PC-9 (cell line): ENCODE measurements at regions not wholly inside any gene's neighbourhood (a gene's known extent, or its start where the extent isn't known, plus 50 kb on each side); places are given as distances from the start of the nearest gene placed in this dataset.
"Not testable (repeated sequence)": the region's sequence is repeated elsewhere in the genome, so short reads cannot be mapped to it uniquely, and the experiment has no call there.

Experiments used
- BruUV-seq: library from RNA; stranded (reverse); fragments of 400-500 nt; replicated peaks from 2 replicates; lab custom pipeline; 2021; lab: Mats Ljungman, UMichigan
- CTCF ChIA-PET: fragments of 300-600 bp; sonication (Branson Sonifier 250); formaldehyde crosslinking; loops from one replicate; lab custom pipeline; 2022; ENCODE audit warnings: antibody characterized with exemption; lab: Charles Lee
- POLR2A ChIA-PET: fragments of 300-600 bp; sonication (Branson Sonifier 250); formaldehyde crosslinking; loops from one replicate; lab custom pipeline; 2022; ENCODE audit warnings: antibody characterized with exemption; ENCODE audit not compliant: unreplicated experiment; lab: Charles Lee
- DNase-seq, 2 experiments: peaks; one replicate each; pipeline versions ENCODE4 v3.0.0 to v3.0.0-alpha.2; 2015 to 2022; ENCODE audit warnings: mixed read lengths in 1 of 2
- H2AFZ ChIP-seq: fragments of 200-600 bp; sonication (generic); 2 replicates; pipeline ENCODE4 v1.8.1; 2017; ENCODE audit warnings: antibody characterized with exemption
- H3F3A ChIP-seq: fragments of 200-600 bp; sonication (generic); 2 replicates; pipeline ENCODE4 v1.8.1; 2017; ENCODE audit warnings: antibody characterized with exemption, mild to moderate bottlenecking, low read depth; ENCODE audit not compliant: insufficient read depth
- H3K27ac ChIP-seq: fragments of 200-600 bp; sonication (generic); 2 replicates; pipeline ENCODE4 v1.6.1; 2016; ENCODE audit warnings: mixed run types
- H3K27me3 ChIP-seq: fragments of 200-600 bp; sonication (generic); 2 replicates; pipeline ENCODE4 v1.6.1; 2016; ENCODE audit warnings: low read depth, mixed run types; ENCODE audit not compliant: insufficient read depth
- H3K36me3 ChIP-seq: fragments of 200-600 bp; sonication (generic); 2 replicates; pipeline ENCODE4 v1.6.1; 2016; ENCODE audit warnings: low read depth, mixed run types
- H3K4me1 ChIP-seq: fragments of 200-600 bp; sonication (generic); replicated peaks from 2 replicates; pipeline ENCODE4 v1.6.1; 2016; ENCODE audit warnings: mixed run types; ENCODE audit not compliant: insufficient read depth
- H3K4me2 ChIP-seq: fragments of 200-600 bp; sonication (generic); 2 replicates; pipeline ENCODE4 v1.6.1; 2017; ENCODE audit warnings: mixed run types
- H3K4me3 ChIP-seq: fragments of 200-600 bp; sonication (generic); 2 replicates; pipeline ENCODE4 v1.6.1; 2016; ENCODE audit warnings: mixed run types
- H3K79me2 ChIP-seq: fragments of 200-600 bp; sonication (generic); 2 replicates; pipeline ENCODE4 v1.6.1; 2017; ENCODE audit warnings: low read depth, mixed run types
- H3K9me2 ChIP-seq: fragments of 200-600 bp; sonication (generic); 2 replicates; pipeline ENCODE4 v1.8.1; 2017; ENCODE audit warnings: mild to moderate bottlenecking; ENCODE audit not compliant: insufficient read depth
- H3K9me3 ChIP-seq: fragments of 200-600 bp; sonication (generic); 2 replicates; pipeline ENCODE4 v1.8.1; 2016; ENCODE audit warnings: low read depth; ENCODE audit not compliant: insufficient read depth
- H4K20me1 ChIP-seq: fragments of 200-600 bp; sonication (generic); 2 replicates; pipeline ENCODE4 v1.8.1; 2017; ENCODE audit not compliant: insufficient read depth
- CTCF ChIP-seq: fragments of 200-600 bp; sonication (generic); conservative IDR thresholded peaks from 2 replicates; pipeline ENCODE4 v1.6.1; 2017; ENCODE audit warnings: mixed run types, antibody characterized with exemption, mild to moderate bottlenecking, moderate library complexity
- EZH2 ChIP-seq: fragments of 200-600 bp; sonication (generic); IDR thresholded peaks from 2 replicates; pipeline ENCODE4 v1.8.0; 2017; ENCODE audit warnings: antibody characterized with exemption, low read depth
- intact Hi-C: fragments of 100-400 bp; cut with micrococcal nuclease; formaldehyde crosslinking; loops from one replicate; pipeline ENCODE4 v1.10.0; 2022; ENCODE audit not compliant: unreplicated experiment

DNA sequence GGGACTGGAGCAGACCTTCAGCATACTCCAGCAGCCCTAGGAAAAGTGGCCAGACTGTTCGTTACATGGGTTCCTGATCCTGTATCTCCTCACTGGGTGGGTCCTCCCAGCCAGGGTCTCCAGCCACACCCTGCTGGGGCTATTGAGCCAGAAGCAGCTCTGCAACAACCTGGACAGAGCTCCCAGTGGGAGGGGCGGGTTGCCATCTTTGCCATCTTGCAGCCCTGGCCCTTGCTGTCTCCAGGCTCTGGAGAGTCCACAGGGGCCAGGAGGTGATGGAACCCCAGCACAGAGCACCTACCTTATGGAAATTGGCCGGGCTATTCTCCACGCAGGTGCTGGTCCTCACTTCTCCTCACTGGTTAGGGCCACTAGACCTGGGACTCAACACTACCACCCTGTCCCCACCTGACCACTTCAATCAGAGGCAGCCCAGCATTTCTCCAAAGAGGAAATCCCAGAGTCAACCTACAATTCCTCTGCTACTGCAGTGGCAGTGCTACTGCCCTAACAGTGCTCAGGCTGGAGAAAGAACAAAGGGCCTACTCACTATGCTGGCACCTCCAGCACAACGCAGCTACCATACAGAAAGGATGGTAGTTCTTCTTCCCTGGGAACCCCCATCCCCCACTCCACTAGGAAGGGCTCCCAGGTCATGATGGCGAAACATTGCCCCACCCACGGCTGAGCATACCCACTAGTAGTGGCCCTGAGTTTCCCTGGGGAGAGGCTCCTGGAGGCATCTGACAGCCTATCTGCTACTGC is 290.2 kb upstream of the NCAM1 start:
- Histone ChIP-seq H3K79me2 (no peaks in the 10 kb centered on the region), H4K20me1 (no peaks in the 10 kb centered on the region), H3K4me1 (no peaks in the 10 kb centered on the region), H3K4me3 (no peak overlapping the region), H2AFZ (no peak overlapping the region), H3K36me3 (no peaks in the 10 kb centered on the region), H3K27ac (no peak overlapping the region), H3K4me2 (no peak overlapping the region), H3K9me3 (peaks cover 4% of the 10 kb centered on the region; the same call in 1 of the 2 replicates), H3F3A (no peaks in the 10 kb centered on the region), H3K9me2 (no peaks in the 10 kb centered on the region), H3K27me3 (no peaks in the 10 kb centered on the region)
- CTCF ChIA-PET, result no interaction called here
- POLR2A ChIA-PET, result no interaction called here
- BruUV-seq, result no TSS peak
- TF ChIP-seq EZH2, result no peak
- intact Hi-C loops, result no loop called here
- no peak for DNase-seq

DNA sequence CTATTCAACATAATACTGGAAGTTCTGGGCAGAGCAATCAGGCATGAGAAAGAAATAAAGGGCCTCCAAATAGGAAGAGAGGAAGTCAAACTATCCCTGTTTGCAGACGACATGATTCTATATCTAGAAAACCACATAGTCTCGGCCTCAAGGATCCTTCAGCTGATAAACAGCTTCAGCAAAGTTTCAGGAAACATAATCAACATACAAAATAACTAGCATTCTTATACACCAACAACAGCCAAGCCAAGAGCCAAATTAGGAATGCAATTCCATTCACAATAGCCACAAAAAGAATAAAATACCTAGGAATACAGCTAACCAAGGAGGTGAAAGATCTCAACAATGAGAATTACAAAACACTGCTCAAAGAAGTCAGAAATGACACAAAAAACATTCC is 287.8 kb upstream of the NCAM1 start:
- H3K9me3 ChIP-seq, intact Hi-C loops, H3K79me2 ChIP-seq, H3K36me3 ChIP-seq, H3K4me3 ChIP-seq, BruUV-seq, H3K4me1 ChIP-seq, H3K4me2 ChIP-seq, DNase-seq, POLR2A ChIA-PET, H2AFZ ChIP-seq, H3K27ac ChIP-seq, CTCF ChIA-PET, H3K9me2 ChIP-seq, H3F3A ChIP-seq, H3K27me3 ChIP-seq, H4K20me1 ChIP-seq: not testable (repeated sequence)

GRCh38 chr11:112685111-112685510 is 276.1 kb upstream of the NCAM1 start:
- ChIA-PET CTCF (no interaction called here), POLR2A (no interaction called here)
- no TSS peak for BruUV-seq
- Histone ChIP-seq H3K9me2 (no peaks in the 10 kb centered on the region), H3K27me3 (no peaks in the 10 kb centered on the region), H3F3A (no peaks in the 10 kb centered on the region), H3K9me3 (no peaks in the 10 kb centered on the region), H3K4me1 (no peaks in the 10 kb centered on the region), H3K4me3 (no peak overlapping the region), H3K4me2 (no peak overlapping the region), H3K27ac (no peak overlapping the region), H4K20me1 (no peaks in the 10 kb centered on the region), H3K36me3 (no peaks in the 10 kb centered on the region), H2AFZ (no peak overlapping the region), H3K79me2 (no peaks in the 10 kb centered on the region)
- DNase-seq, result no peak
- intact Hi-C loops, result no loop called here
- no peak for TF ChIP-seq CTCF
- TF ChIP-seq EZH2, result no peak

GRCh38 chr11:112689851-112690250 is 271.4 kb upstream of the NCAM1 start:
- Histone ChIP-seq H3K27me3 (no peaks in the 10 kb centered on the region), H3K79me2 (no peaks in the 10 kb centered on the region), H3K27ac (no peak overlapping the region), H3K4me2 (no peak overlapping the region), H4K20me1 (no peaks in the 10 kb centered on the region), H3K9me3 (no peaks in the 10 kb centered on the region), H3F3A (no peaks in the 10 kb centered on the region), H3K36me3 (no peaks in the 10 kb centered on the region), H3K9me2 (no peaks in the 10 kb centered on the region), H3K4me1 (no peaks in the 10 kb centered on the region), H3K4me3 (no peak overlapping the region), H2AFZ (no peak overlapping the region)
- no peak for TF ChIP-seq EZH2
- no peak for TF ChIP-seq CTCF
- CTCF ChIA-PET, result no interaction called here
- peak in 1 of 2 experiments; percentile 15 for DNase-seq
- no TSS peak for BruUV-seq
- POLR2A ChIA-PET, result no interaction called here
- intact Hi-C loops, result no loop called here
